ENCODE measurements at regions not wholly inside any gene's neighbourhood (a gene's known extent, or its start where the extent isn't known, plus 50 kb on each side); places are given as distances from the start of the nearest gene placed in this dataset.

- no peak for DNase-seq (ENCODE audit: low read depth in 2 of 2)
Measured at GRCh38 chr22:47693606-47694005, 931.2 kb downstream of the TBC1D22A start.

GRCh38 chr22:47692811-47693210 is 930.4 kb downstream of the TBC1D22A start:
- DNase-seq (ENCODE audit: low read depth in 2 of 2): no peak

DNA sequence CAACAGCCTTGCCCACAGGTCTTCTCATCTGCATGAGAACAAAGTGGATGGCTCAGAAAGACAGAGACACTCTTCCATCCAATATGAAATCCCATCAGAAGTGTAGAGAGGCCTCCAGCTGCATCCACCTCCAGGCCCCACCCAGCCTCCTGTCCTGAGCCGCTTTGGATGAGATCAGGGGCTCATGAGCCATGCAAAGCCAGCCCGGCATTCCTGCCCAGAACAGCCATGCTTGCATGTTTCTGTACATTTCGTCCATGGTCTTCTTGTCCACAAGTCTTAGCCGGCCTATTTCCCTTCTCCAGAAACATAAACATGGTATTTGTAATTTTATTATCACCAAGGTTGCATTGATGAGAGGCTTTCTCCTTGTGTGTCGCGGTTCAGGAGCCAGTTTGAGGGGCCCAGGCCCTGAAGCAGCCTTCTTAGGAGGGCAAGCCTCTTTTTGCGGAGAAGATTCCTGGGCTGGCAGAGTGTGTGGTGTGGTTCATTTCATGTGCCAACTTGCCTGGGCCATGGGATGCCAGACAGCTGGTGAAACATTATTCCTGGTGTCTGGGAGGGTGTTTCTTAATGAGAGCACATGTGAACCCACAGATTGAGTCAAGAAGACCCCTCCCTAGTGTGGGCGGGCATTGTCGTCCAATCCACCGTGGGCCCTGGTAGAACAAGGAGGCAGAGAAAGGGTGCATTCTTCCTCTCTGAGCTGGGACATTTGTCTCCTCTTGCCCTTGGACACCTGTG is 928.9 kb downstream of the TBC1D22A start:
- DNase-seq (ENCODE audit: low read depth in 2 of 2): no peak

GRCh38 chr22:47690586-47690985 is 928.1 kb downstream of the TBC1D22A start:
- no peak for DNase-seq (ENCODE audit: low read depth in 2 of 2)

DNA sequence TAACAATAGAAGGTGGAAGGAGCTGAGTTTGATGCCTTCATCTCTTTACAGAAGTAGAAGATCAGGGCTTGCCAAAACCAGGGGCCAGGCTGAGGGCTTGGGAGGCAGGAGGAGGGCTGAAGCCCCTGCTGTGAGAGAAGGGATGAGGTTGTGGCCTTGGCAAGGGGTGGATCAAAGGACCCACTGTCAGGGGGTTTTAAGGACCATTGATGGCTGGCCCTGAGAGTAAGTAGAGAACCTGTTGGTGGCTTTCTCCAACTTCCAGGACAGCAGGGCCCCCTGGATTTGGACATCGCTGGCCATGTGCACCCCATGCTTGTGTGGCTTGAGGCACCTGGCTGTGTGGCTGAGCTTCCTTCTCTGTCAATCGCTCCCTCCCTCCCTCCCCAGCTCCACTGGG is 927.7 kb downstream of the TBC1D22A start:
- no peak for DNase-seq (ENCODE audit: low read depth in 2 of 2)

- DNase-seq (ENCODE audit: low read depth in 2 of 2): no peak
Measured at GRCh38 chr22:47687776-47688175, 925.3 kb downstream of the TBC1D22A start.

- DNase-seq (ENCODE audit: low read depth in 2 of 2): no peak
Measured at GRCh38 chr22:47687346-47687655, 924.9 kb downstream of the TBC1D22A start.

DNA sequence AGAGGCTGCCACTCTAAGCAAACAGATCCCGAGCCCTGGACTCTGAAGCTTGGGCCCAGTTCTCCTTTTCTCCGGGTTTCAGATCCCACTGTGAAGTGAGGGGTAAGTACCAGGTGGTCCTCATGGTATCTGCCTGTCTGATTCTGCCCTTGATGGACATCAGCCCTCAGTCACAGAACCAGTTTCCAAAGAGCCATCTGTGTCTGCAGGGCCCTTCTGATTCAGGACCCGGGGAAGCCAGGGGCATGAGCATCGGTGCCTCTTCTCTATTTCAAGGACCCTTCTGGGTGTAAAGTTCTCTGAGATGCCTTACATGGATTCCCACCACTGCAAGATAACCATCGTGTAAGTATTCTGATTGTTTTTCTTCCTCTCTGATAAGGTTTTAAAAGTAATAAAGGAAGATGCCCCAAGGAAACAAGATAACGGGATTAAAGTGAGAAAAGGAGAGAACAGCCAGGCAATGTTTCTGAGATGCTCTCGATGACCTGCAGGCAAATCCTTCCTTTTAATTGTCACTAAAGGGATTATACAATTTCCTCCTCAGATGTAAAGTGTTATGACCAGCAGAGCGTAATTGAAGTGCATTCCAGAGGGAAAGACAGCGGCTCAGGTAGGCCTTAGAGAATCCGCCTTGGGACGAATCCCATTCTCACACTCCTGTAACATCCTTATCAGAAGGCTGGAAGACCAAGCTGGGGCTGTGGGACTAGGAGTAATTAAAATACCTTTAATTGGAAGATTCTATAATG is 924.3 kb downstream of the TBC1D22A start:
- DNase-seq (ENCODE audit: low read depth in 2 of 2): no peak

GRCh38 chr22:47681411-47682165 is 919.1 kb downstream of the TBC1D22A start:
- DNase-seq (ENCODE audit: low read depth in 2 of 2): no peak

DNA sequence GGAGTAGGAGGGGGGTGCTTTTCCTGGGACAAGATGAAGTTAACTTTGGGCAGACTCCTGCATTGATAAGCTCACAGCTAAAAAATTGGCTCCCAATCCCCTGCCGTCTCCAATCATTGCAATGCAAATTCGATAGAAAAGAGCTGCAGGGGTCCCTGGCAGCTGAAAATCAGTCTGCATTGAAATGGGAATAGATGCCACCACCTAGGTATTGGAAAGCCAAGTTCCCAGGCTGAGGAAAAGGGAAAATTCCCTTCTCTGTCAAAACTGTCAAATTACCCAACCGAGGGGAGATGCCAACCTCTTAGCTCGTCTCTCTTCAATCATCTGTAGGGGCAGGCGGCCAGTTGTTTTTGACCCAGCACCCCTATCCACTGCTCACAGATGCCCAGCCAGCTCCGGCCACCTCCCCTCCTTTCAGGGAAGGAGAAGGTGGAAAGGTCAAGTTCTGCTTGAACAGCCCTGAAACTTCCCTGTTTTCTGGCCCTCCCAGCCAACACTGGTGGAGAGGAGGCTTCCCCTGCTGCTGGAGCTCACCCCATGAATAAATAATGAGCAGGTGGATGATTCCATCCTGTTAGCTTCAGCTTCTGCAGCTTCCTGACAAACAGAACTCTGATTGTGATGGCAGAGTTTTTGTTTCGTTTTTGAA is 916.3 kb downstream of the TBC1D22A start:
- DNase-seq (ENCODE audit: low read depth in 2 of 2): no peak

DNA sequence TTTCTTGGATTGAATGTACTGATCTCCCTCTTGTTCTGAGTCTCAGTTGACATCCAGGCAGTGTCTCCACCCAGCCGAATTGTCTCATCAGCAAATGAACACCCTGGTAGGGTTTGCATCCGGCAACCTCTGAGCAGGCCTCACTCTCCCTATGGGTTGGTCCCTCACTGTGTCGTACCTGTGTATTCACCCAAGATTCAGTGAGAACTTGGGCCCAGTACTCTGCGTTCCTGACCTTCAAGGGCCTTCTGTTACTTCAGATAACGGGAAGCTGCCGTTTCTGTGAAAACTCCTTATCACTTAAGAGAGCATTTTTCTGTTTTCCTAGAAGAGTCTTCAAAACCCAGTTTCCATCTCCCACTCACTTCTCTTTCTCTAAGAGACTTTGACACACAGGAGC is 915.6 kb downstream of the TBC1D22A start:
- DNase-seq (ENCODE audit: low read depth in 2 of 2): no peak

DNA sequence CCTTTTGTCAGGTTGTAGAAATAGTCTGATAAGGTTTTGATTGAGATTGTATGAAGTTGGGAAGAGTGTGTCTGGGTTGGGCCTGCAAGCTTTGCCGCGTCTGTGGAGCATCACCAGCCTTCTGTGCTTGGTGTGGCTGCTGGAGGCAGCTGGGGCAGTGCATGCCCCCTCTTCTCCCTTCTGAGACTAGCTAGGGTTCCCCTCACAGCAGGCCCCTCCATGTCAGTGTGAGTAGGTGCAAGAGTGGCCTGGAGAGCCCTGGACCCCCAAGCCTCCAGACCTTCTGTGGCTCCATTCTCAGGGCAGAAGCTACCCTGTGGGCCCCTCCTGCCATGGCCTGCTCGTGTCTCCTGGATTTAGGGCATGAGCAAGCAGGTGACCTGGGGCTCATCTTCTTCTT is 914.2 kb downstream of the TBC1D22A start:
- DNase-seq (ENCODE audit: low read depth in 2 of 2): no peak

DNA sequence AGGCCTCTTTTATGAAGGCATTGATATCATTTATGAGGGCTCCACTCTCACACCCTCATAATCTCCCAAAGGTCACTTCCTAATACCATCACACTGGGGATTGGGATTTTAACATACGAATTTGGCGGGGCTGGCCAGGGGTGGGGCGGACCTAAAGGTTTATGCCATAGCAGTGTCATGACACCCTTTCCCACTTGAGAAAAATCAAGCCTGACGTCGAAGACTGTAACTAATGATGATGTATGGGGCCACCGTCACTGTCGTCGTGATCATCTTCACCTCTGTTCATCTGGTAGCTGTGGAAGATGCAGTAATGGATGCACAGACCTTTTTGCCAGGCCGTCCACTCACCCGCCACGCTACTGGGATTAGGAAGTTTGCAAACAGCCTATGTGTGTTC is 912.1 kb downstream of the TBC1D22A start:
- DNase-seq (ENCODE audit: low read depth in 2 of 2): no peak

- no peak for DNase-seq (ENCODE audit: low read depth in 2 of 2)
Measured at GRCh38 chr22:47673557-47673956, 911.1 kb downstream of the TBC1D22A start.

DNA sequence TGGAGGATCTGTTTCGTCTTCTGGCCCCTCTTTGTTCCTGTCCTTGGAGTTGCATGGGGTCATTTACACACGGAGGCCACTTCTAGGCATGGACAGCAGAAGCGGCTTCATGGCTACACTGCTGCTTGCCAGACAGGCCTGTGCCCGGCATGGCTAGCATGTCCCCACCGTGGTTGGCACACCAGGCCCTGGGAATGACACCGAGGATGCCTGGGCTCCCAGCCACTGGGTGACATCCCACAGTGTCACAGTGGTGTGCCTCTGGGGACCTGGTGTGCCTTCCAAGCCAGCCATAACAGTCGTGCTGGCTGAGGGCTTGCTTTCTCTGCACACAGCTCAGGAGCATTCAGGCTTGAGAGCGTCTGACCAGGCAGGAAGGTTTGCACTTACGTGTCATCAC is 910.1 kb downstream of the TBC1D22A start:
- DNase-seq (ENCODE audit: low read depth in 2 of 2): no peak

DNA sequence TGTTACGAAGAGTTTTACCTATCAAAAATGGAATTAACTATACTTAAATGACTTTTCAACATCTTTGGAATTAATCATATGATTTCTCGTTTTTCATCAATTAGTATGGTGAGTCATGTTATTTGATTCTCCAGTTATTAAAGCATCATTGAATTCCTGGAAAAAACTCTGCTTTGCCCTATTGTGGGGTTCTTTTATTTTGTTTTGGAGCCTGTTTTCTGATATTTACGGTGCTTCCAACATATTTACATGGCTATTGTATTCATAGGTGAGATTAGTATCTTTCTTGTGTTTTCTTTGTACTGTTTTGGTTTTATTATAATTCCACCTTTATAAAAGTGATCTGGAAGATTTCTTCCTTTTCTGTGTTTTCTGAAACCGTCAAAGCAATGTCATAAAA is 902.7 kb downstream of the TBC1D22A start:
- no peak for DNase-seq (ENCODE audit: low read depth in 2 of 2)

DNA sequence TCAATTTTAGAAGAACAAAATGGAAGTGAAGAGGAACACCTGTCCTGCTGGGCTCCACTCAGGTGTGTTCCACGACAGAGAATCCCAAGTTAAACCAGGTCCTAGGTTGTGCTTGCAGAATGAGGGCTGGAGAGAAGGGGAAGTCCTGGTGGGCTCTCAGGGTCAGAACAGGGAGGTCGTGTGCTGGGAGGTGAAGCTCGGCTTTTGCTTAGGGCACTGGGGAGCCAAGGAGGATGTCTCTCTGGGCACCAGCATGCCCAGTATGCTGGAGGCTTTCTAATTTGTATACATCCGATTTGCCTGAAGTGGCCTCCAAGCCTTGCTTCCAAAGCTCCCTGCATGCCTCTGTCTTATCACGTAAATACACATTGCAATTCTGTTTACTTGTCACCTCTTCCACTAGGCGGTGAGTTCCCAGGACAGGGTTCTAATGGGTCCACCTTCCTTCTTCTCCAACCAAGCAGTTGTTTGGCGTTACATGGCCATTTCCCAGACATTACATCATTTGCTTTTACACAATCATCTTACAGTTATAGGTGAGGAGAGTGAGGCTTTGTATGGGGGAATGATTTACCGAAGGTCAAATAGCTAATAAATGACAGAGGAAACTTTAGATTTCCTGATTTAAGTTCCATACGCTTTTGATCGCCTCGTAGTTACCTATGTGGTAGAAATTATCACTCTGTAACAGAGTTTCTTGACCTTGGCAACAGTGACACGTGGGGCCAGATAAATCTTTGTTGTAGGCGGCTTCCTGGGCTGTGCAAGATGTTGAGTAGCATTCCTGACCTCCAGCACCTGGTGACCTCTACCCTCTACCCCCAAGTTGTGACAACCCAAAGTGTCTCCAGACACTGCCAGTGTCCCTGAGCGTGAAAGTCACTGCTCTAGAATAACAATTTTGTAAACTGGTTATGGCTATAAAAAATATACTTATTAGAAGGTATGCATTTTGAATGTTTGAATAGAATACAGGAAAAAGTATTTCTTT is 901.5 kb downstream of the TBC1D22A start:
- no peak for DNase-seq (ENCODE audit: low read depth in 2 of 2)

- DNase-seq (ENCODE audit: low read depth in 2 of 2): no peak
Measured at GRCh38 chr22:47659467-47660223, 897.2 kb downstream of the TBC1D22A start.

GRCh38 chr22:47658182-47658581 is 895.7 kb downstream of the TBC1D22A start:
- DNase-seq (ENCODE audit: low read depth in 2 of 2): no peak

DNA sequence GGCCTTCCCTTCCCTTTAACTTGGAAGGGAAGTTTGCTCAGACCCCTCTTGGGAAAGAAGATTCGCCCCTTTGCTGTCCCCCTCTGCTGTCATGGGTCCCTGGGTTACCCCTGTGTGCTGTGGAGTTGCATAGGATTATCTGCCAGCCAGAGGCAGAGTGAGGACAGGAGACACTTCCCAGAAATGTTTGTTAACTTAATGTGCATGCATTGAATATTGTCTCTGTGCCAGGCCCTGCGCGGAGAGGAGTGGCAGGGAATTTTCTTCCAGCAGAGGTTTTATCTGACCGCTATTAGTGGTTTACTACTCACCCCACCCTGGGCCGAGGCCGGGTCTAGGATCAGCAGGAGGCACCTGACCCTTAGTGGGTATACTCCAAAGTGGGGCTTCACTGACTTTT is 894.8 kb downstream of the TBC1D22A start:
- DNase-seq (ENCODE audit: low read depth in 2 of 2): no peak
